ENCODE measurements at regions not wholly inside any gene's neighbourhood (a gene's known extent, or its start where the extent isn't known, plus 50 kb on each side); places are given as distances from the start of the nearest gene placed in this dataset.

DNA sequence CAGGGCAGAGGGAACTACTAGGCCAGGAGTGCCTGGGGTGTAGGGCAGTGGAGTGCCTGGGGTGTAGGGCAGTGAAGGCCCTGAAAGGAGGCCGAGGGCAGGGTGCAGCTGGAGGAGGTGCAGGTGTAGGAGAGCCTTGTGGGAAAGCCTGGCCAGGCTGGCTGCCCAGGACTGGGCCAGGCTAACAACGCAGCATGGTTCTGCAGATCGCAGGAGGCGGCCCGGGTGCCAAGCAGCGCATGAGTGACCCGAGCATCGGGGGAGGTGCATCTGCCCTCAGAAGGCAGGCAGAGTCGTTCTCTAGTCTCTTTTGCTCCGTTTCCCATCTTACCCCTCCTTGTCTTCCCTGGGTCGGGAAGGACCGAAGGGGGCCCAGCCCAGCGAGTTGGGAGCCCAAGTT, 151.5 kb upstream of the PHACTR3 start:
- Histone ChIP-seq H3K9ac (replicated peaks; ENCODE audit: extremely low read depth, insufficient read depth, low read length) (no peak overlapping the region), H3K27ac (ENCODE audit: insufficient read depth, low read depth, low read length) (no peak overlapping the region), H3K9me3 (replicated peaks; ENCODE audit: control insufficient read depth, insufficient read depth, low read length) (no peaks in the 10 kb centered on the region), H3K79me2 (ENCODE audit: control insufficient read depth, insufficient read depth, low read length) (no peaks in the 10 kb centered on the region), H3K9me1 (replicated peaks; ENCODE audit: control insufficient read depth, extremely low read depth, insufficient read depth, low read length) (no peaks in the 10 kb centered on the region), H3K4me3 (replicated peaks in 1 of 3; ENCODE audit: insufficient read depth in 1 of 3, low read depth in 1 of 3, low read length in 3 of 3) (no peak overlapping the region), H4K20me1 (replicated peaks; ENCODE audit: control insufficient read depth, extremely low read depth, insufficient read depth, low read length) (no peaks in the 10 kb centered on the region), H3K36me3 (ENCODE audit: control insufficient read depth in 2 of 2, extremely low read depth in 1 of 2, insufficient read depth in 2 of 2, low read length in 2 of 2) (no peaks in the 10 kb centered on the region), H2AFZ (ENCODE audit: low read depth, low read length) (no peak overlapping the region), H3K4me1 (ENCODE audit: control insufficient read depth, extremely low read depth, insufficient read depth, low read length) (no peaks in the 10 kb centered on the region), H3K4me2 (ENCODE audit: insufficient read depth, low read length) (no peak overlapping the region), H3K27me3 (ENCODE audit: control insufficient read depth in 2 of 2, insufficient read depth in 2 of 2, low read length in 2 of 2) (no peaks in the 10 kb centered on the region)
- dilution Hi-C loops (cut with MboI; ENCODE audit: extremely low pct_ligation_motif_present, low sequenced_read_pairs), result no loop called here
- FAIRE-seq (no peak), DNase-seq (ENCODE audit: low read depth, low spot score) (no peak)
- intact Hi-C loops (cut with micrococcal nuclease), result no loop called here
- no TSS peak for BruUV-seq (replicated peaks)
- no peak for TF ChIP-seq JUN (IDR thresholded peaks at IDR 0.05; ENCODE audit: borderline replicate concordance, insufficient read depth, insufficient read length, low read depth)
- no peak for TF ChIP-seq POLR2A (IDR thresholded peaks at IDR 0.05; ENCODE audit: low read depth, low read length)
- no peak for TF ChIP-seq GATA2 (IDR thresholded peaks at IDR 0.05; ENCODE audit: insufficient read depth, insufficient read length, low read depth, low read length)
- no peak for TF ChIP-seq MAX (IDR thresholded peaks at IDR 0.05; ENCODE audit: insufficient read depth, insufficient read length)
- no peak for TF ChIP-seq FOS (IDR thresholded peaks at IDR 0.05; ENCODE audit: borderline replicate concordance, insufficient read depth, low read length)
- no peak for TF ChIP-seq MYC (IDR thresholded peaks at IDR 0.05; ENCODE audit: low read depth, low read length)
- POLR2A ChIA-PET, result no interaction called here
- CTCF ChIA-PET, result no interaction called here

DNA sequence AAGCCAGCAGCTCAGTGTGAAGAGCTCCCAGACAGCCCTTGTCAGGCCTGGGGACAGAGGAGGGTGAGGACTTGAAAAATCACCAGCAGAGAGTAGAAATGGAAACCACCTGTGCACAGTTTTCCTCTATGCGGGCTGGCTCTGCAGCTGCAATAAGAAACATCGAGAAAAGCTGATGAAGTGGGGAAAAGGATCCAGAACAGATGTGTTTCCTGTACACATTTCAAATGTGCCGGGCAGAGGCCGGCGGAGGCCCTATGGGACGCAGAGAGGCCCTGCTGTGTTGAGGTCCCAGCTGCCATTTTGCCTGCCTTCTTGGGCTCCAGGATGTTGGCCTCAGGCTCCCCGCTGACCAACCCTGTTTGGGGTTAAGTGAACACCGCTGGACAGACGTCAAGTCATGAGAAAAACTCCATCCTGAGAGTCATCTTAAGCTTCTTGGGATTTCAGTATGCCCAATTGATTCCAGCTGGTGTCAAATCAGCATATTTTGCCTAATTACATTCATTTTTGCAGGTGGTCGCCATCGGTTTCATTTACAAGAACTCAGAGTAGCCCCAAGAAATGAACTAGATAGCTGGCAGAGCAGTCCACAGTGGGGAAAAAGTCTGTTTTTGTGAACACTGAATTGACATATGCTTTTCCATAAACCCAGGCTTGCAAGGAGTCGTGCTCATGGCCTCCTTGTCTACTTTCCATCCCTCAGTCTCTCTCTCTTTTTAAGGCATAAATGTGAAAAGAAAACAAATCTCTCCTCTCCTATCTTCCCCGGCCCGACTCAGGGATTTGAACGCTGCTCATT, 150.4 kb upstream of the PHACTR3 start:
- H3K9ac ChIP-seq (replicated peaks; ENCODE audit: extremely low read depth, insufficient read depth, low read length), result no peak overlapping the region
- POLR2A ChIA-PET, result no interaction called here
- no peak for TF ChIP-seq JUN (IDR thresholded peaks at IDR 0.05; ENCODE audit: borderline replicate concordance, insufficient read depth, insufficient read length, low read depth)
- TF ChIP-seq EZH2 (IDR thresholded peaks at IDR 0.05; ENCODE audit: borderline replicate concordance, low read depth, low read length, severe bottlenecking), result no peak
- no peak for TF ChIP-seq POLR2AphosphoS5 (IDR thresholded peaks at IDR 0.05; ENCODE audit: insufficient read depth, low read depth, low read length)
- TF ChIP-seq MYC (IDR thresholded peaks at IDR 0.05; ENCODE audit: low read depth, low read length), result no peak
- no peak for TF ChIP-seq CTCF (IDR thresholded peaks at IDR 0.05; ENCODE audit: extremely low read depth in 1 of 2, insufficient read depth in 1 of 2, low read depth in 1 of 2, low read length in 2 of 2)
- TF ChIP-seq FOS (IDR thresholded peaks at IDR 0.05; ENCODE audit: borderline replicate concordance, insufficient read depth, low read length), result no peak
- no peak for TF ChIP-seq MAX (IDR thresholded peaks at IDR 0.05; ENCODE audit: insufficient read depth, insufficient read length)
- TF ChIP-seq GATA2 (IDR thresholded peaks at IDR 0.05; ENCODE audit: insufficient read depth, insufficient read length, low read depth, low read length), result no peak
- no peak for TF ChIP-seq POLR2A (IDR thresholded peaks at IDR 0.05; ENCODE audit: low read depth, low read length)

More for the DNA sequence above, 150.4 kb upstream of the PHACTR3 start:
- DNase-seq (ENCODE audit: low read depth, low spot score) (no peak), FAIRE-seq (no peak)
- dilution Hi-C loops (cut with MboI; ENCODE audit: extremely low pct_ligation_motif_present, low sequenced_read_pairs), result no loop called here
- Histone ChIP-seq H3K36me3 (ENCODE audit: control insufficient read depth in 2 of 2, extremely low read depth in 1 of 2, insufficient read depth in 2 of 2, low read length in 2 of 2) (no peaks in the 10 kb centered on the region), H3K79me2 (ENCODE audit: control insufficient read depth, insufficient read depth, low read length) (no peaks in the 10 kb centered on the region), H2AFZ (ENCODE audit: low read depth, low read length) (no peak overlapping the region), H4K20me1 (replicated peaks; ENCODE audit: control insufficient read depth, extremely low read depth, insufficient read depth, low read length) (no peaks in the 10 kb centered on the region), H3K27me3 (ENCODE audit: control insufficient read depth in 2 of 2, insufficient read depth in 2 of 2, low read length in 2 of 2) (no peaks in the 10 kb centered on the region), H3K9me3 (replicated peaks; ENCODE audit: control insufficient read depth, insufficient read depth, low read length) (no peaks in the 10 kb centered on the region), H3K9me1 (replicated peaks; ENCODE audit: control insufficient read depth, extremely low read depth, insufficient read depth, low read length) (no peaks in the 10 kb centered on the region), H3K4me2 (ENCODE audit: insufficient read depth, low read length) (no peak overlapping the region), H3K27ac (ENCODE audit: insufficient read depth, low read depth, low read length) (no peak overlapping the region), H3K4me3 (replicated peaks in 1 of 3; ENCODE audit: insufficient read depth in 1 of 3, low read depth in 1 of 3, low read length in 3 of 3) (no peak overlapping the region), H3K4me1 (ENCODE audit: control insufficient read depth, extremely low read depth, insufficient read depth, low read length) (no peaks in the 10 kb centered on the region)
- intact Hi-C loops (cut with micrococcal nuclease), result loop anchor here (2.0 kb wide), 1 partner anchor 583 kb away; no protein-coding TSS in a partner anchor
- BruUV-seq (replicated peaks), result no TSS peak
- CTCF ChIA-PET, result no interaction called here

Measured in endothelial cell of umbilical vein (primary cell).